ENCODE measurements at regions not wholly inside any gene's neighbourhood (a gene's known extent, or its start where the extent isn't known, plus 50 kb on each side); places are given as distances from the start of the nearest gene placed in this dataset.

DNA sequence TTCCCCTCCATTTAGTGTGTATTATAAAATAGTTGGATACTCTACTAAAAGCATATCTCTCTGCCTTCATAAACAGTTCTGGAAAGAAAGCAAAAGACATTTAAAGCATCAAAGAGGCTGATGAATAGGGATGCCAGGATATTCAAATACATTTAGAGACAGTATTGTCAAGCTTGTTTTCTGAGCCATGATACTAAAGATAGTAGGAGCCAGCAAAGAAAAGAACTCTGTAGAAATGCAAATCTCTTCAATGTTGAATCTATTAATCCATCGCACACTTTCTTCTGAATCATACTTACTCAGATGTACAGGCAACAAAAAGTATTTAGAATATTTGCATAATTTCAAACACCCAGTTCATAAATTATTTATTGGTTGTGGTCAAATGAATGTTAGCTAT, 207.1 kb upstream of the MEF2C start:
- ATAC-seq (ENCODE audit: low FRiP score) (no peak), DNase-seq (no peak)
- Histone ChIP-seq H3K4me1 (ENCODE audit: control insufficient read depth in 1 of 2, insufficient read depth in 2 of 2, low read length in 2 of 2) (peaks cover 0 to 6% of the 10 kb centered on the region in 2 donors), H3K27ac (ENCODE audit: low read depth in 1 of 2, low read length in 2 of 2) (no peak overlapping the region), H3K9me3 (ENCODE audit: control insufficient read depth, low read length) (no peaks in the 10 kb centered on the region), H3K36me3 (ENCODE audit: control insufficient read depth in 1 of 2, insufficient read depth in 2 of 2, low read length in 1 of 2) (no peaks in the 10 kb centered on the region), H3K27me3 (ENCODE audit: control insufficient read depth in 1 of 2, insufficient read depth in 2 of 2, low read length in 1 of 2) (no peaks in the 10 kb centered on the region), H3K4me3 (ENCODE audit: low read length in 2 of 2) (no peak overlapping the region)
- 93 to 98% methylated on average over 1 of the region's 1 CpG for WGBS, 2 donors
- intact Hi-C loops (cut with DNase I): no loop called here

DNA sequence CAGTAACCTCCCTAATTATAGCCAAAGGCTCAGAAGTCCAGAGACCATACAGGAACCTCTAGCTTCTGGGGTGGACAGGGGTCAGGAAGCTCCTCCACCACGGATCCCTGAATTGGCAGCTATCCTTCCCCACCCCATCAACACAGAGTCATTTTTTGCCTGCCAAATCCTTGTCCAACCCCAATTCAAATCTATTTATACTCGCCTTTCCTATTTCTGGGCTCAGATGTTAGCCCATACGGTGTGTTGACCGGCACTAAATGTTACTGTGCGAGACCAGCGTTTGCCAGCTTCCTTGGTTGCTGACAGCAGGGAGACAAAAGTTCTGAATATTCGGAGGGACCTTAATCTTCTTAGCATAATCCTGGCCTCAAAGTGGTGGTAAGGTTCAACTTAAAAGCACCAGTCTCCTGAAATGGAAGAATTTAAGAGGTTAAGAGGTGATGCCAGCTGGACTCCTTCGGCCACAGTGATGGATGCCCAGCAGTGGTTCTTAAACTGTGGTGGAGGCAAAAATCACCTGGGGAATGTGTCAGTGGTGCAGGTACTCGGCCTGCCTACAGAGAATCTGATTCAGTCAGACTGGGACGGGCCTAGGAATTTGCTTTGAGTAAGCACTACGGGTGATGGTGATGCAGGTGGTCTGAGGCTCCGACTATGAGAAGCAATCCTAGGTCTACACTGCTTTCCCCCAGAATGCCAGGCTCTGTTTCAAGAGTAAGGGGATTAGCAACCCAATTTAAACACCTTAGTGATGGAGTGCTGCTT, 204.8 kb upstream of the MEF2C start:
- peak overlapping the region; percentile 95 to 96 for H3K27ac ChIP-seq (ENCODE audit: low read depth in 1 of 2, low read length in 2 of 2)
- H3K9me3 ChIP-seq (ENCODE audit: control insufficient read depth, low read length): no peaks in the 10 kb centered on the region
- ATAC-seq (ENCODE audit: low FRiP score) (peak; percentile 87), DNase-seq (peak in 1 of 2 donors; percentile 58)
- WGBS, 2 donors: 14 to 16% methylated on average over 12 of the region's 12 CpGs
- H3K4me3 ChIP-seq (ENCODE audit: low read length in 2 of 2): no peak overlapping the region
- H3K4me1 ChIP-seq (ENCODE audit: control insufficient read depth in 1 of 2, insufficient read depth in 2 of 2, low read length in 2 of 2): peaks cover 0 to 6% of the 10 kb centered on the region in 2 donors
- no peaks in the 10 kb centered on the region for H3K27me3 ChIP-seq (ENCODE audit: control insufficient read depth in 1 of 2, insufficient read depth in 2 of 2, low read length in 1 of 2)
- H3K36me3 ChIP-seq (ENCODE audit: control insufficient read depth in 1 of 2, insufficient read depth in 2 of 2, low read length in 1 of 2): no peaks in the 10 kb centered on the region
- intact Hi-C loops (cut with DNase I): loop anchor here (2.0 to 10.0 kb wide), 5 partner anchors 140 to 353 kb away; partner anchors contain the start of gene MEF2C (in 1 of the 2)

GRCh38 chr5:89087128-89087527, 204.1 kb upstream of the MEF2C start:
- 1 to 10% methylated on average over 2 of the region's 2 CpGs for WGBS, 2 donors
- ATAC-seq (ENCODE audit: low FRiP score) (no peak), DNase-seq (no peak)
- Histone ChIP-seq H3K36me3 (ENCODE audit: control insufficient read depth in 1 of 2, insufficient read depth in 2 of 2, low read length in 1 of 2) (no peaks in the 10 kb centered on the region), H3K4me1 (ENCODE audit: control insufficient read depth in 1 of 2, insufficient read depth in 2 of 2, low read length in 2 of 2) (peaks cover 0 to 6% of the 10 kb centered on the region in 2 donors), H3K27ac (ENCODE audit: low read depth in 1 of 2, low read length in 2 of 2) (peak overlapping the region in 1 of 2 donors; percentile 96), H3K9me3 (ENCODE audit: control insufficient read depth, low read length) (no peaks in the 10 kb centered on the region), H3K4me3 (ENCODE audit: low read length in 2 of 2) (no peak overlapping the region), H3K27me3 (ENCODE audit: control insufficient read depth in 1 of 2, insufficient read depth in 2 of 2, low read length in 1 of 2) (no peaks in the 10 kb centered on the region)
- intact Hi-C loops (cut with DNase I): loop anchor here (2.0 to 10.0 kb wide), 5 partner anchors 140 to 352 kb away; partner anchors contain the start of gene MEF2C (in 1 of the 2)

- no peak overlapping the region for H3K4me3 ChIP-seq (ENCODE audit: low read length in 2 of 2)
- DNase-seq (no peak), ATAC-seq (ENCODE audit: low FRiP score) (no peak)
- H3K36me3 ChIP-seq (ENCODE audit: control insufficient read depth in 1 of 2, insufficient read depth in 2 of 2, low read length in 1 of 2): no peaks in the 10 kb centered on the region
- no peaks in the 10 kb centered on the region for H3K27me3 ChIP-seq (ENCODE audit: control insufficient read depth in 1 of 2, insufficient read depth in 2 of 2, low read length in 1 of 2)
- H3K9me3 ChIP-seq (ENCODE audit: control insufficient read depth, low read length): no peaks in the 10 kb centered on the region
- intact Hi-C loops (cut with DNase I): loop anchor here (2.0 to 10.0 kb wide), 5 partner anchors 139 to 352 kb away; partner anchors contain the start of gene MEF2C (in 1 of the 2)
- peak overlapping the region in 1 of 2 donors; percentile 75 for H3K27ac ChIP-seq (ENCODE audit: low read depth in 1 of 2, low read length in 2 of 2)
- WGBS, 2 donors: 35 to 36% methylated on average over 5 of the region's 5 CpGs
- peaks cover 0 to 6% of the 10 kb centered on the region in 2 donors for H3K4me1 ChIP-seq (ENCODE audit: control insufficient read depth in 1 of 2, insufficient read depth in 2 of 2, low read length in 2 of 2)
Measured at GRCh38 chr5:89086390-89087086, 203.6 kb upstream of the MEF2C start.

DNA sequence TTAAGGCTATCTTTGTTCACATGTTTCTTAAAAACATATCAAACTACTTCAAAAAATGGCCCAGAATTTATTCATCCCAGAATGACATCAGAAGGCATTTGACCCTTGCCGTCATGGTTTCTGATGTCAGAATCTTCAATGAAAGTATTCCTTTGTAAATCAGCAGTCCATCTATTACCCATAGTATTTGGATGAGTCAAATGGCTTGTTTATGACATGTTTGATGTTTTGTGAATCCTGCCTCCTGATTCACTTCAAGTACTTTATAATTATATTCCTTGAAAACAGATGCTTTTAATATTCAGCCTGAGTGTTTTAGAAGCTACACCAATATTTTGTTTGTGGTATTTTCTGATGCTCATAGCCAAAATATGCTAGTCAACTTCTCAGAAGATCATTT, 200.8 kb upstream of the MEF2C start:
- Histone ChIP-seq H3K27ac (ENCODE audit: low read depth in 1 of 2, low read length in 2 of 2) (no peak overlapping the region), H3K4me3 (ENCODE audit: low read length in 2 of 2) (no peak overlapping the region), H3K27me3 (ENCODE audit: control insufficient read depth in 1 of 2, insufficient read depth in 2 of 2, low read length in 1 of 2) (no peaks in the 10 kb centered on the region), H3K4me1 (ENCODE audit: control insufficient read depth in 1 of 2, insufficient read depth in 2 of 2, low read length in 2 of 2) (peaks cover 0 to 9% of the 10 kb centered on the region in 2 donors), H3K36me3 (ENCODE audit: control insufficient read depth in 1 of 2, insufficient read depth in 2 of 2, low read length in 1 of 2) (no peaks in the 10 kb centered on the region), H3K9me3 (ENCODE audit: control insufficient read depth, low read length) (no peaks in the 10 kb centered on the region)
- 98% methylated on average over 1 of the region's 1 CpG for WGBS, 2 donors
- ATAC-seq (ENCODE audit: low FRiP score): no peak
- intact Hi-C loops (cut with DNase I): loop anchor here (10.0 kb wide), 2 partner anchors 199 to 349 kb away; partner anchors contain the start of gene MEF2C (in 1 of the 2)
- DNase-seq: no peak

GRCh38 chr5:89081360-89081759, 198.4 kb upstream of the MEF2C start:
- intact Hi-C loops (cut with DNase I): loop anchor here (10.0 kb wide), 2 partner anchors 197 to 347 kb away; partner anchors contain the start of gene MEF2C (in 1 of the 2)
- DNase-seq (no peak), ATAC-seq (ENCODE audit: low FRiP score) (no peak)
- Histone ChIP-seq H3K27me3 (ENCODE audit: control insufficient read depth in 1 of 2, insufficient read depth in 2 of 2, low read length in 1 of 2) (no peaks in the 10 kb centered on the region), H3K36me3 (ENCODE audit: control insufficient read depth in 1 of 2, insufficient read depth in 2 of 2, low read length in 1 of 2) (no peaks in the 10 kb centered on the region), H3K4me3 (ENCODE audit: low read length in 2 of 2) (no peak overlapping the region), H3K9me3 (ENCODE audit: control insufficient read depth, low read length) (no peaks in the 10 kb centered on the region), H3K27ac (ENCODE audit: low read depth in 1 of 2, low read length in 2 of 2) (no peak overlapping the region), H3K4me1 (ENCODE audit: control insufficient read depth in 1 of 2, insufficient read depth in 2 of 2, low read length in 2 of 2) (peaks cover 0 to 2% of the 10 kb centered on the region in 2 donors)
- WGBS, 2 donors: 90 to 91% methylated on average over 2 of the region's 2 CpGs

DNA sequence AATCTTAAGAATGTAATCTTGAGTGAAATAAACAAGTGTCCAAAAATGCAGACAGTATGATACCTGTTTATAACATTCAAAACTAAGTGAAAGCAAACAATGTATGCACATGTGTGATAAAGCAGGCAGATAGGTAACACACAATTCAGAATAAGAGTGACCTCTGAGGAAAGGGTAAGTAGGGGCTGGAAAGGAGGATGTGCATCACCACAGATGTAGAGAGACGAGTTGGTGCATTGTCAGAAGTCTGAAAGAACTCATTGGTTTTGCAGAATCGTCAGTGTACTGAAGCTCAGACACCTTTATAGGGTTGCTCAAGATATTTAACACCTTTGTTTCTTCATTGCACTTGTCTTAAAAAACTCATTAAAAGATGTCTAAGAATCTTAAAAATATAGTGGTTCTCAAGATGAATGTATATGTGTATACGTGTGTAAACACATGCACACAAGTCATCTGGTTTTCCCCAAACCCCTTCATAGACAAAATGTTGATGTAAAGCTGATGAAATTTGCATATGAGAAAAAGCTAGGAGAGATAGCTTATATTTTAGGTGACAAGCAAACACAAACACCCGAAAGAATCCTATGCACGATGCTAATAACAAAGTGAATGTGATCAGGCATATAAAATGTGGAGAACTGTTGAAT, 197.6 kb upstream of the MEF2C start:
- WGBS, 2 donors: 95 to 96% methylated on average over 5 of the region's 5 CpGs
- Histone ChIP-seq H3K27ac (ENCODE audit: low read depth in 1 of 2, low read length in 2 of 2) (no peak overlapping the region), H3K36me3 (ENCODE audit: control insufficient read depth in 1 of 2, insufficient read depth in 2 of 2, low read length in 1 of 2) (no peaks in the 10 kb centered on the region), H3K27me3 (ENCODE audit: control insufficient read depth in 1 of 2, insufficient read depth in 2 of 2, low read length in 1 of 2) (no peaks in the 10 kb centered on the region), H3K4me3 (ENCODE audit: low read length in 2 of 2) (no peak overlapping the region), H3K4me1 (ENCODE audit: control insufficient read depth in 1 of 2, insufficient read depth in 2 of 2, low read length in 2 of 2) (peaks cover 0 to 2% of the 10 kb centered on the region in 2 donors), H3K9me3 (ENCODE audit: control insufficient read depth, low read length) (no peaks in the 10 kb centered on the region)
- intact Hi-C loops (cut with DNase I): loop anchor here (10.0 kb wide), 2 partner anchors 196 to 346 kb away; partner anchors contain the start of gene MEF2C (in 1 of the 2)
- no peak for ATAC-seq (ENCODE audit: low FRiP score)
- no peak for DNase-seq

DNA sequence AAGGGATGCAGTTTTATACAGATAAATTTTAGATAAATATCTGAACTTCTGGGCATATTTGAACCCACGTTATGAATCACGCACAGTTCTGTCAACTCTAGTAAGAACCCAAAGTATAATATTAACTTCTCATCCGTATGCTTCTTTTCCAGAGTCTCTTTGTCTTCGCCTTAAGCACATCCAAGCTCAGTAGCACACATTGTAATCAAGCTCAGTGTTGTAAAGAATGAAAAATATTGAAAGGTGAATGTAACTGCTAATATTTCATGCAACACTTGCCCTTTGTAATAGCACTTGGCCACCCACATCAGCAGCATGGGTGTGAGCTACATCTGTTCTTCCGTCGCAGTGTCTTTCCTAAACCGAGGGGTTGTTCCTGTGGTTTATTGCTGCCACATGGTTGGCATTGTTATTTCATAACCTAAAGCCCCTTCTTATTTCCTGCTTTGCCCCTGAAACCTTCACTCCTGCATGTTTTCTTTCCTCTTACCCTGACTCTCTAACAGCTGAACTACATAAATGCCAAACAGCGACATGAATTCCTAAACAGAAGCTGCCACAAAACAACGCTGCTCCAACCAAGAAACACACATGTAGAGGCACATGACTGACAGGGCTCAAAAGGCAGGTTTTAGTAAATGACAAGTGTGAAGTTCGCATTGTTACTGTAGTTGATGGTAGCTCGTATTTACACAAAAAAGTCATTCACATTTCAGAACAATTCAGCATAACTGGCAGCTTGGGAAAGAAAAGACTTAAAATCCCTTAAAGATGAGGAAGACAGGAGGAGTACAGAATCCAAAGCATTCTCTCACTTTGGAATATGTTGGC, 190.1 kb upstream of the MEF2C start:
- H3K4me3 ChIP-seq (ENCODE audit: low read length in 2 of 2): no peak overlapping the region
- 88 to 90% methylated on average over 11 of the region's 11 CpGs for WGBS, 2 donors
- ATAC-seq (ENCODE audit: low FRiP score) (no peak), DNase-seq (no peak)
- H3K9me3 ChIP-seq (ENCODE audit: control insufficient read depth, low read length): no peaks in the 10 kb centered on the region
- H3K36me3 ChIP-seq (ENCODE audit: control insufficient read depth in 1 of 2, insufficient read depth in 2 of 2, low read length in 1 of 2): no peaks in the 10 kb centered on the region
- H3K27ac ChIP-seq (ENCODE audit: low read depth in 1 of 2, low read length in 2 of 2): no peak overlapping the region
- intact Hi-C loops (cut with DNase I): no loop called here
- no peaks in the 10 kb centered on the region for H3K4me1 ChIP-seq (ENCODE audit: control insufficient read depth in 1 of 2, insufficient read depth in 2 of 2, low read length in 2 of 2)
- H3K27me3 ChIP-seq (ENCODE audit: control insufficient read depth in 1 of 2, insufficient read depth in 2 of 2, low read length in 1 of 2): no peaks in the 10 kb centered on the region
